Pancreas (tissue), 10 donors: ENCODE measurements at regions not wholly inside any gene's neighbourhood (a gene's known extent, or its start where the extent isn't known, plus 50 kb on each side); places are given as distances from the start of the nearest gene placed in this dataset.
A peak's percentile ranks its signal among the peaks of the same experiment; 100 is the strongest.

Experiments used
- ATAC-seq, 4 donors: fragments of 200-7000 bp; cut with Tn5 transposase; one replicate each; pipeline versions ENCODE4 v1.8.0 to v1.9.1; 2020; ENCODE audit warnings: mild to moderate bottlenecking in 4 of 4, moderate library complexity in 4 of 4
- DNase-seq, 6 donors: peaks; one replicate each; pipeline ENCODE4 v3.0.0-alpha.2; 2020
- FAIRE-seq: peaks from 2 replicates; lab custom pipeline; 2012; peaks lifted over from hg19 to GRCh38; lab: Jason Lieb, UNC
- H3K27ac ChIP-seq, 4 donors: fragments of 200-600 bp; sonication (generic); 1 replicate in 3 of 4; 2 replicates in 1 of 4; pipeline versions ENCODE4 v1.5.0 to v1.8.0; 2020
- H3K27me3 ChIP-seq, 4 donors: fragments of 200-600 bp; one replicate each; pipeline ENCODE4 v1.8.0; 2021
- H3K36me3 ChIP-seq, 3 donors: fragments of 200-600 bp; sonication (generic) in 1 of 3; one replicate each; pipeline versions ENCODE4 v1.5.0 to v1.8.0; 2020 to 2021
- H3K4me1 ChIP-seq, 3 donors: fragments of 200-600 bp; one replicate each; pipeline ENCODE4 v1.8.0; 2021
- H3K4me3 ChIP-seq, 4 donors: fragments of 200-600 bp; sonication (generic) in 2 of 4; one replicate each; pipeline versions ENCODE4 v1.5.0 to v1.8.0; 2020 to 2021
- H3K9me3 ChIP-seq, 4 donors: fragments of 200-600 bp; one replicate each; pipeline ENCODE4 v1.8.0; 2021
- WGBS, 2 donors: extraction: QIAGEN DNeasy Blood & Tissue Kit; methylation state at CpG; one replicate each; pipeline ENCODE4 v1.1.7; 2013; 5-methylcytosine and 5-hydroxymethylcytosine counted together
- intact Hi-C, 3 donors: fragments of 100-400 bp; cut with DNase I; formaldehyde crosslinking; loops; one replicate each; pipeline versions ENCODE4 v1.11.1 to v1.14.2; 2022
- TF ChIP-seq, protein P1 (sequence below), 4 donors: fragments of 200-600 bp; sonication (generic) in 3 of 4; IDR thresholded peaks; one replicate each; pipeline versions ENCODE4 v1.5.0 to v1.8.0; 2021; ENCODE audit warnings: antibody characterized with exemption in 4 of 4
- donor health status: healthy with polysubstance abuse.
- donor health status: DM: no; HTN: no; CAD: no; lungs with moderate emphysema.
- donor health status: DM: no; HTN: no; CAD: no.
- donor health status: control.
- donor health status: control.
- donor health status: Bipolar disorder and iron deficiency.
- donor health status: DM: yes; HTN: yes; CAD: no.
- donor health status: DM: no; HTN: no; CAD: no.
- donor health status: DM: no; HTN: no; CAD: no.
- donor health status: DM: yes; HTN: yes; CAD: no.

DNA sequence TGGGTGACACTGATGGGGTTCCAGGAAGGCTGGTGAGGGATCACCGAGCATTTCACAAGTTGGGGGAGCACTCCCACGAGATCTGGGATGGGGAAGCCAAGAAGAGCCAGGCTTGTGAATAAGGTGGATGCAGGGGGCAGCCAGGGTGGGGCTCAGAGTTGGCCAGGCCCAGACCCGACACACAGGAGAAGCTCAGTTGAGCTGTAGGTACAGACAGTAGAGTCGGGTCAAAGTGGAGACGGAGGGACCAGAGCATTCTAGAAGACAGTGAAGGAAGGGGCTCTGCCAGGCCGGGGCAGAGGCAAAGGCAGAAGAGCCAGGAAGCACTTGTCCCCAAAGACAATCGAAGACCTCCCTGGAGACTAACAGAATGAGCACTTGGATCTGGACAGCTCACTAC, 70.9 kb upstream of the BCL11B start:
- intact Hi-C loops: no loop called here
- TF ChIP-seq, protein P1, sequence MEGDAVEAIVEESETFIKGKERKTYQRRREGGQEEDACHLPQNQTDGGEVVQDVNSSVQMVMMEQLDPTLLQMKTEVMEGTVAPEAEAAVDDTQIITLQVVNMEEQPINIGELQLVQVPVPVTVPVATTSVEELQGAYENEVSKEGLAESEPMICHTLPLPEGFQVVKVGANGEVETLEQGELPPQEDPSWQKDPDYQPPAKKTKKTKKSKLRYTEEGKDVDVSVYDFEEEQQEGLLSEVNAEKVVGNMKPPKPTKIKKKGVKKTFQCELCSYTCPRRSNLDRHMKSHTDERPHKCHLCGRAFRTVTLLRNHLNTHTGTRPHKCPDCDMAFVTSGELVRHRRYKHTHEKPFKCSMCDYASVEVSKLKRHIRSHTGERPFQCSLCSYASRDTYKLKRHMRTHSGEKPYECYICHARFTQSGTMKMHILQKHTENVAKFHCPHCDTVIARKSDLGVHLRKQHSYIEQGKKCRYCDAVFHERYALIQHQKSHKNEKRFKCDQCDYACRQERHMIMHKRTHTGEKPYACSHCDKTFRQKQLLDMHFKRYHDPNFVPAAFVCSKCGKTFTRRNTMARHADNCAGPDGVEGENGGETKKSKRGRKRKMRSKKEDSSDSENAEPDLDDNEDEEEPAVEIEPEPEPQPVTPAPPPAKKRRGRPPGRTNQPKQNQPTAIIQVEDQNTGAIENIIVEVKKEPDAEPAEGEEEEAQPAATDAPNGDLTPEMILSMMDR (IDR thresholded peaks at IDR 0.05): no peak
- Histone ChIP-seq H3K4me1 (peaks cover 0 to 7% (median 6%) of the 10 kb centered on the region in 3 donors), H3K9me3 (no peaks in the 10 kb centered on the region), H3K36me3 (no peaks in the 10 kb centered on the region), H3K27ac (no peak overlapping the region), H3K4me3 (no peak overlapping the region), H3K27me3 (no peaks in the 10 kb centered on the region)
- DNase-seq: no peak
- no peak for ATAC-seq
- 86 to 90% methylated on average over 7 of the region's 7 CpGs for WGBS, 2 donors
- no peak for FAIRE-seq

DNA sequence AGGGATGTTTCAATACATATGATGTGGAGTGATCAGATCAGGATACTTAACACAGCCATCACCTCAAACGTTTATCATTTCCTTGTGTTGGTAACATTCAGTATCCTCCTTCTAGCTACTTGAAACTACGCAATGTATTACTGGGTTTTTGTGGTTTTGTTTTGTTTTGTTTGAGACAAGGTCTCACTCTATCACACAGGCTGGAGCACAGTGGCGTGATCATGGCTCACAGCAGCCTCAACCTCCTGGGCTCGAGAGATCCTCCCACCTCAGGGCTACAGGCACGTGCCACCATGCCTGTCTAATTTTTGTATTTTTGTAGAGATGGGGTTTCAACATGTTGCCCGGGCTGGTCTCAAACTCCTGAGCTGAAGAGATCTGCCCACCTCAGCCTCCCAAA, 70.2 kb upstream of the BCL11B start:
- peaks cover 0 to 2% (median 0%) of the 10 kb centered on the region in 4 donors for H3K27me3 ChIP-seq
- H3K36me3 ChIP-seq: no peaks in the 10 kb centered on the region
- FAIRE-seq (no peak), DNase-seq (no peak), ATAC-seq (no peak)
- WGBS, 2 donors: 78 to 89% methylated on average over 6 of the region's 6 CpGs
- intact Hi-C loops: no loop called here
- H3K9me3 ChIP-seq: no peaks in the 10 kb centered on the region
- H3K27ac ChIP-seq: no peak overlapping the region
- H3K4me3 ChIP-seq: no peak overlapping the region
- TF ChIP-seq, protein P1 (IDR thresholded peaks at IDR 0.05): no peak
- H3K4me1 ChIP-seq: peaks cover 0 to 7% (median 6%) of the 10 kb centered on the region in 3 donors

DNA sequence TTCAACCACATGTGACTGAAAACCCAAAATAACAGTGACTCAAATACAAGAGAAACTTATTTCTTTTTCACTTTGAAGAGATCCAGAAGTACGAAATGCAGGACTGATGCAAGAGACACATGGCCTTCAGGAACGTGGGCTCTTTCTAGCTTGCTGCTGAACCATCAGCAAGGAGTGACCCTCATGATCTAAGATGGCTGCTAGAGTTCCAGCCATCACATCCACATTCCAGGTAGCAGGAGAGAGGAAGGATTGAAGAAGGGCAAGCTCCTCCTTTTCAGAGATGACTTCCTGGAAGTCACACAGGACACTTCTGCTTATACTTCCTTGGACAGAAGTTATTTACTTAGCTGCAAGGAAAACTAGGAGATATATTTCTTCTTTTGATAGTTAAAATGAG, 67.6 kb upstream of the BCL11B start:
- no peak for FAIRE-seq
- Histone ChIP-seq H3K27me3 (peaks cover 0 to 3% (median 0%) of the 10 kb centered on the region in 4 donors), H3K27ac (no peak overlapping the region), H3K4me1 (no peaks in the 10 kb centered on the region), H3K9me3 (no peaks in the 10 kb centered on the region), H3K36me3 (no peaks in the 10 kb centered on the region), H3K4me3 (no peak overlapping the region)
- TF ChIP-seq, protein P1 (IDR thresholded peaks at IDR 0.05): no peak
- DNase-seq: no peak
- ATAC-seq: no peak
- intact Hi-C loops: no loop called here
- WGBS, 2 donors: 69 to 87% methylated on average over 2 of the region's 2 CpGs

DNA sequence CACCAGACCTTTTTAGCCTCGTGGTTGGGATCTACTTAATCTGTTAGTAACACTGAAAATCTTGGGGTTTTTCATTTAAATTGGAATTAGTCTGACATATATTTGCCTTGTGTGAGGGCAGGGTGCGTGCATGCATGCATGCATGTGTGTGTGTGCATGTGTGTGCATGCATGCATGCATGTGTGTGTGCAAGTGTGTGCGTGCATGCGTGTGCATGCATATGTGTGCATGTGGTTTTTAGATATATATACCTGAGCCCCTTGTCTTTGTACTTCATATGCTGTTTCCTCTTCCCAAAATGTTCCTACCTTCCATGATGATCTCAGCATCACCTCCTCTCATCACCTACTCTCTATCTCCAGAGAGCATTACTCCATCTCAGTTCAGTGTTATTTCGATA, 66.3 kb upstream of the BCL11B start:
- H3K4me3 ChIP-seq: no peak overlapping the region
- no peaks in the 10 kb centered on the region for H3K36me3 ChIP-seq
- ATAC-seq (no peak), FAIRE-seq (no peak), DNase-seq (no peak)
- TF ChIP-seq, protein P1 (IDR thresholded peaks at IDR 0.05): no peak
- no peaks in the 10 kb centered on the region for H3K9me3 ChIP-seq
- H3K27ac ChIP-seq: no peak overlapping the region
- peaks cover 0 to 3% (median 0%) of the 10 kb centered on the region in 4 donors for H3K27me3 ChIP-seq
- intact Hi-C loops: no loop called here
- 74 to 75% methylated on average over 5 of the region's 5 CpGs for WGBS, 2 donors
- peaks cover 0 to 4% (median 0%) of the 10 kb centered on the region in 3 donors for H3K4me1 ChIP-seq

DNA sequence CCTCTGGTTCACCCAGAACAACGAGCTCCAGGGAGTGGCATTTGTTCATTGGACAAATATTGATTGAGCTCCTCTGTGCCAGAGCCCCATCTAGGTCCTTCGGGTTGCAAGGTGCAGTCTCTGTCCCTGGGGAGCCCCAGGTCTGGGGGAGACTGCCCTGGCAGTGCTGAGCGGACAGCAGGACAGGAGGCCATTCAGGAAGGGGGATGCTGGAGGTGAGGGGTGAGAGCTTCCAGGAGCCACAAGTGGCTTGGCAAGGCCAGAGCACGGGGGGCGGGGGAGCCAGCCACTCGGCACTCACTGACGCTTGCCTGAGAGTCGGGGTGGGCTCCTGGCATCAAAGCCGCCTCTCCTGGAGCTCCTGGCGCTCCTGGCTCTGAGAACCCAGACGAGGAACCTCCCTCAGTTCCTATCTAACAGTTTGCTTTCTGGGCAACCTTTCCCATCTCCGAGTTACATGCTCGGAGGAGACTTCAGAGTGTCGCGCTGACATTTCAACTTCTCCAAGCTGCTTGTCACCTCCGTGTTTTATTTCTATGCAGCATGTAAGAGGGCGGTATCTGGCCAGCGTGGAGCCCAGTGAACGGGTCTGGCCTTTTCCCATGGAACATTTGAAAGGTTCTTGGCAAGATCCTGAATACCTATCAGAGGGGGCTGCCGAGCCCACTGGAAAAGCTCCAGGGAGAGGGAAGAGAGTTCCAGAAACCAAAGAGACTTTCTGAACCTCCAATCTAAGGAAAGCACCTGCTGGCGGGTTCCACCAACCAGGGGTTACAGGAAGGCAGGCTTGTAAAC, 62.0 kb upstream of the BCL11B start:
- FAIRE-seq: no peak
- 26 to 33% methylated on average over 21 of the region's 21 CpGs for WGBS, 2 donors
- H3K4me1 ChIP-seq: peaks cover 0 to 4% (median 0%) of the 10 kb centered on the region in 3 donors
- H3K36me3 ChIP-seq: no peaks in the 10 kb centered on the region
- peaks cover 0 to 3% (median 0%) of the 10 kb centered on the region in 4 donors for H3K27me3 ChIP-seq
- no peaks in the 10 kb centered on the region for H3K9me3 ChIP-seq
- H3K4me3 ChIP-seq: no peak overlapping the region
- no peak overlapping the region for H3K27ac ChIP-seq
- intact Hi-C loops: no loop called here
- TF ChIP-seq, protein P1 (IDR thresholded peaks at IDR 0.05): no peak
- peak; percentile 56 to 90 (median 76) for ATAC-seq
- peak in 3 of 6 donors; percentile 32 to 56 (median 43) for DNase-seq
